ENCODE measurements at regions not wholly inside any gene's neighbourhood (a gene's known extent, or its start where the extent isn't known, plus 50 kb on each side); places are given as distances from the start of the nearest gene placed in this dataset.

GRCh38 chr3:5505163-5505562, 317.7 kb downstream of the EDEM1 start:
- ChIA-PET POLR2A (no interaction called here), CTCF (ENCODE audit: low intra/inter-chr PET ratio, low total read pairs) (no interaction called here)
- peaks cover 19% of the 10 kb centered on the region for H3K9me3 ChIP-seq (ENCODE audit: low read length)
- no peaks in the 10 kb centered on the region for H3K4me1 ChIP-seq (ENCODE audit: insufficient read depth, low read length)
- H3K4me3 ChIP-seq (replicated peaks in 1 of 3; ENCODE audit: insufficient read depth in 1 of 3, low read depth in 2 of 3, low read length in 3 of 3), result no peak overlapping the region
- H3K36me3 ChIP-seq (replicated peaks in 1 of 2; ENCODE audit: control insufficient read depth in 1 of 2, insufficient read depth in 2 of 2, low read length in 2 of 2), result no peaks in the 10 kb centered on the region
- DNase-seq (ENCODE audit: low spot score) (no peak), ATAC-seq (no peak), FAIRE-seq (no peak)
- no peaks in the 10 kb centered on the region for H3K27me3 ChIP-seq (ENCODE audit: control insufficient read depth in 1 of 2, insufficient read depth in 2 of 2, low read length in 2 of 2)
- no TSS peak for BruUV-seq (replicated peaks)
- H3K79me2 ChIP-seq (ENCODE audit: insufficient read depth, low read length), result no peaks in the 10 kb centered on the region
- no peak overlapping the region for H3K9ac ChIP-seq (ENCODE audit: insufficient read depth, low read depth, low read length)
- H3K4me2 ChIP-seq (ENCODE audit: low read depth, low read length), result no peak overlapping the region
- 23% methylated on average over 2 of the region's 3 CpGs for WGBS (ENCODE audit: low lambda C conversion rate)
- no peak overlapping the region for H3K27ac ChIP-seq (ENCODE audit: extremely low read length, insufficient read depth, low read length)
- no peak overlapping the region for H2AFZ ChIP-seq (ENCODE audit: low read length)
- in situ Hi-C loops (cut with HindIII; ENCODE audit: extremely low pct_ligation_motif_present, low pct_unique_long_range_greater_than_20kb) (no loop called here), intact Hi-C loops (cut with micrococcal nuclease; ENCODE audit: unreplicated experiment) (no loop called here)
- H4K20me1 ChIP-seq (ENCODE audit: insufficient read depth, low read length), result no peaks in the 10 kb centered on the region
- no peak for TF ChIP-seq NR2F2 (IDR thresholded peaks at IDR 0.05; ENCODE audit: borderline replicate concordance, low read depth)
- TF ChIP-seq ATF4 (CRISPR knock-in tag; IDR thresholded peaks at IDR 0.05), result no peak
- no peak for TF ChIP-seq ZNF280B (CRISPR knock-in tag; IDR thresholded peaks at IDR 0.05; ENCODE audit: borderline replicate concordance)
- no peak for TF ChIP-seq TFDP1 (CRISPR knock-in tag; IDR thresholded peaks at IDR 0.05; ENCODE audit: borderline replicate concordance)
- TF ChIP-seq ZNF556 (CRISPR knock-in tag; IDR thresholded peaks at IDR 0.05; ENCODE audit: borderline replicate concordance), result no peak
- no peak for TF ChIP-seq ZNF557 (CRISPR knock-in tag; IDR thresholded peaks at IDR 0.05)
- TF ChIP-seq JDP2 (CRISPR knock-in tag; IDR thresholded peaks at IDR 0.05; ENCODE audit: borderline replicate concordance), result no peak
- TF ChIP-seq ZBTB8A (CRISPR knock-in tag; IDR thresholded peaks at IDR 0.05; ENCODE audit: borderline replicate concordance, low read depth), result no peak
- TF ChIP-seq ZNF615 (CRISPR knock-in tag; IDR thresholded peaks at IDR 0.05; ENCODE audit: borderline replicate concordance), result no peak
- no peak for TF ChIP-seq ZEB1 (IDR thresholded peaks at IDR 0.05; ENCODE audit: insufficient replicate concordance, low read depth)
- TF ChIP-seq ETV6 (CRISPR knock-in tag; conservative IDR thresholded peaks at IDR 0.05), result no peak
- no peak for TF ChIP-seq BRF2 (CRISPR knock-in tag; IDR thresholded peaks at IDR 0.05)
- TF ChIP-seq ZNF263 (CRISPR knock-in tag; IDR thresholded peaks at IDR 0.05), result no peak
- TF ChIP-seq MAZ (IDR thresholded peaks at IDR 0.05; ENCODE audit: borderline replicate concordance, low read depth, low read length), result no peak
- TF ChIP-seq MAZ (CRISPR knock-in tag; IDR thresholded peaks at IDR 0.05; ENCODE audit: low read depth), result no peak
- no peak for TF ChIP-seq HOXA9 (CRISPR knock-in tag; IDR thresholded peaks at IDR 0.05; ENCODE audit: borderline replicate concordance)
- no peak for TF ChIP-seq TRIM24 (CRISPR knock-in tag; IDR thresholded peaks at IDR 0.05)
- TF ChIP-seq CAMTA2 (CRISPR knock-in tag; IDR thresholded peaks at IDR 0.05; ENCODE audit: borderline replicate concordance), result no peak
- no peak for TF ChIP-seq ZNF567 (CRISPR knock-in tag; IDR thresholded peaks at IDR 0.05; ENCODE audit: borderline replicate concordance)
- TF ChIP-seq MNT (IDR thresholded peaks at IDR 0.05), result no peak
